ENCODE measurements at regions not wholly inside any gene's neighbourhood (a gene's known extent, or its start where the extent isn't known, plus 50 kb on each side); places are given as distances from the start of the nearest gene placed in this dataset.
A peak's percentile ranks its signal among the peaks of the same experiment; 100 is the strongest.

- no peaks in the 10 kb centered on the region for H3K9me3 ChIP-seq
- TF ChIP-seq POLR2AphosphoS5 (IDR thresholded peaks at IDR 0.05), result no peak
- no peak for TF ChIP-seq CTCF (IDR thresholded peaks at IDR 0.05)
- no peak for TF ChIP-seq POLR2A (IDR thresholded peaks at IDR 0.05)
- intact Hi-C loops (cut with DNase I), result no loop called here
- no peaks in the 10 kb centered on the region for H3K4me1 ChIP-seq (replicated peaks)
- H3K27ac ChIP-seq, result no peak overlapping the region
- H3K27me3 ChIP-seq (replicated peaks; ENCODE audit: insufficient read depth), result no peaks in the 10 kb centered on the region
- no peak overlapping the region for H3K4me3 ChIP-seq
- no peak for DNase-seq (ENCODE audit: low spot score)
- 95% methylated on average over 8 of the region's 8 CpGs for WGBS
- no peaks in the 10 kb centered on the region for H3K36me3 ChIP-seq
Observed at GRCh38 chr2:37816036-37816435, 109.1 kb upstream of the RMDN2 start.

GRCh38 chr2:37816686-37817085 lies 108.4 kb upstream of the RMDN2 start:
- no peak for DNase-seq (ENCODE audit: low spot score)
- Histone ChIP-seq H3K27me3 (replicated peaks; ENCODE audit: insufficient read depth) (no peaks in the 10 kb centered on the region), H3K9me3 (no peaks in the 10 kb centered on the region), H3K36me3 (no peaks in the 10 kb centered on the region), H3K27ac (no peak overlapping the region), H3K4me1 (replicated peaks) (no peaks in the 10 kb centered on the region), H3K4me3 (no peak overlapping the region)
- 92% methylated on average over 11 of the region's 11 CpGs for WGBS
- no peak for TF ChIP-seq CTCF (IDR thresholded peaks at IDR 0.05)
- intact Hi-C loops (cut with DNase I), result no loop called here

- H3K27me3 ChIP-seq (replicated peaks; ENCODE audit: insufficient read depth), result no peaks in the 10 kb centered on the region
- H3K9me3 ChIP-seq, result no peaks in the 10 kb centered on the region
- no peak overlapping the region for H3K27ac ChIP-seq
- H3K4me3 ChIP-seq, result no peak overlapping the region
- TF ChIP-seq CTCF (IDR thresholded peaks at IDR 0.05), result no peak
- TF ChIP-seq POLR2A (IDR thresholded peaks at IDR 0.05), result no peak
- no peak for TF ChIP-seq POLR2AphosphoS5 (IDR thresholded peaks at IDR 0.05)
- 78% methylated on average over 2 of the region's 2 CpGs for WGBS
- H3K36me3 ChIP-seq, result no peaks in the 10 kb centered on the region
- DNase-seq (ENCODE audit: low spot score), result no peak
- H3K4me1 ChIP-seq (replicated peaks), result no peaks in the 10 kb centered on the region
- intact Hi-C loops (cut with DNase I), result no loop called here
Observed at GRCh38 chr2:37819186-37819585, 105.9 kb upstream of the RMDN2 start.

- Histone ChIP-seq H3K27ac (no peak overlapping the region), H3K27me3 (replicated peaks; ENCODE audit: insufficient read depth) (no peaks in the 10 kb centered on the region), H3K36me3 (no peaks in the 10 kb centered on the region), H3K4me3 (no peak overlapping the region), H3K4me1 (replicated peaks) (no peaks in the 10 kb centered on the region), H3K9me3 (no peaks in the 10 kb centered on the region)
- WGBS, result 98% methylated on average over 2 of the region's 2 CpGs
- TF ChIP-seq POLR2AphosphoS5 (IDR thresholded peaks at IDR 0.05), result no peak
- TF ChIP-seq POLR2A (IDR thresholded peaks at IDR 0.05), result no peak
- TF ChIP-seq CTCF (IDR thresholded peaks at IDR 0.05), result no peak
- intact Hi-C loops (cut with DNase I), result no loop called here
- no peak for DNase-seq (ENCODE audit: low spot score)
Observed at GRCh38 chr2:37820471-37820986, 104.6 kb upstream of the RMDN2 start.

DNA sequence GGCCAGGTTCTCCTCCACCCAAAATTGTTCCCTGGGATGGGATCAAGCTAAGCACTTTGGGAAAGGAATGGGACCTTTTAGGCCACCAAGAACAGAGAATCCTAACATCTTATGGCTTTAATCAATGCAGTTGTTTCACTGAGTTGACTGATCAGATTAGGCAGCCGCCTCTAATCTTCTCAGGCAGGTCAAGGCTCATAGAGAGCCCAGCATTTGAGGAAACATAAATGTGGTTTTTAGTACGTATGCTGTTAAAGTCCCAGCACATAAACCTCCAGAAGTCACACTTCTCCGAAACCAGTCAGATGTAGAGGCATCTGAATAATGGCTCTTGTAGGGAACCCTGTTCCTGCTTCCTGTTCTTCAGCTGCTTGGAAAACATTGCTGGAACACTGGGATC lies 99.5 kb upstream of the RMDN2 start:
- WGBS, result 88% methylated on average over 3 of the region's 3 CpGs
- Histone ChIP-seq H3K4me3 (no peak overlapping the region), H3K4me1 (replicated peaks) (no peaks in the 10 kb centered on the region), H3K27ac (peak overlapping the region in 1 of 2 donors; percentile 37), H3K9me3 (no peaks in the 10 kb centered on the region), H3K27me3 (replicated peaks; ENCODE audit: insufficient read depth) (no peaks in the 10 kb centered on the region), H3K36me3 (no peaks in the 10 kb centered on the region)
- no peak for TF ChIP-seq CTCF (IDR thresholded peaks at IDR 0.05)
- no peak for DNase-seq (ENCODE audit: low spot score)
- intact Hi-C loops (cut with DNase I), result no loop called here

Measured in prostate gland (tissue), 2 donors.